PC-3 (cell line): ENCODE measurements at regions not wholly inside any gene's neighbourhood (a gene's known extent, or its start where the extent isn't known, plus 50 kb on each side); places are given as distances from the start of the nearest gene placed in this dataset.

ENCODE experiments used
- EZH2phosphoT487 ChIP-seq: fragments of 300-600 bp; sonication (generic); IDR thresholded peaks from 2 replicates; pipeline ENCODE4 v1.6.1; 2018; ENCODE audit warnings: mild to moderate bottlenecking, antibody characterized with exemption, low read length, borderline replicate concordance
- TF ChIP-seq, protein P1 (sequence below): fragments of 300-600 bp; sonication (generic); conservative IDR thresholded peaks from 2 replicates; pipeline ENCODE4 v1.5.1; 2017; ENCODE audit warnings: antibody characterized with exemption, low read depth, mild to moderate bottlenecking, low read length

DNA sequence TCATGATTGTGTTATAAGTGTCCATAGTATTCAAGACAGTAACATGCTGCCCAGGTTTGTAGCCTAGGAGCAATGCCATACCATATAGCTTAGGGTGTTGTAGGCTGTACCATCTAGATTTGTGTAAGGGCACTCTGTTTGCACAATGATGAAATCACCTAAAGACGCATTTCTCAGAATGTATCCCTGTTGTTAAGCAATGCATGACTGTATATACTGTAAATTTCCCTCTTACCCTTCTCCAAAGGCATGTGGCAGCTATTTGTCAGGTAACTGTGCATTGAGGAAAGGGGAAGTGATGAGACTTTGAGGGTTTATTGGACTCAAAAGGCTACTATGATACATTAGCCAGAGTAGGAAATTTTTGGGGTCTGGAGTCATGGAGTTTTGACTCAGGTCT is 180.8 kb downstream of the VAPA start:
- TF ChIP-seq, protein P1, sequence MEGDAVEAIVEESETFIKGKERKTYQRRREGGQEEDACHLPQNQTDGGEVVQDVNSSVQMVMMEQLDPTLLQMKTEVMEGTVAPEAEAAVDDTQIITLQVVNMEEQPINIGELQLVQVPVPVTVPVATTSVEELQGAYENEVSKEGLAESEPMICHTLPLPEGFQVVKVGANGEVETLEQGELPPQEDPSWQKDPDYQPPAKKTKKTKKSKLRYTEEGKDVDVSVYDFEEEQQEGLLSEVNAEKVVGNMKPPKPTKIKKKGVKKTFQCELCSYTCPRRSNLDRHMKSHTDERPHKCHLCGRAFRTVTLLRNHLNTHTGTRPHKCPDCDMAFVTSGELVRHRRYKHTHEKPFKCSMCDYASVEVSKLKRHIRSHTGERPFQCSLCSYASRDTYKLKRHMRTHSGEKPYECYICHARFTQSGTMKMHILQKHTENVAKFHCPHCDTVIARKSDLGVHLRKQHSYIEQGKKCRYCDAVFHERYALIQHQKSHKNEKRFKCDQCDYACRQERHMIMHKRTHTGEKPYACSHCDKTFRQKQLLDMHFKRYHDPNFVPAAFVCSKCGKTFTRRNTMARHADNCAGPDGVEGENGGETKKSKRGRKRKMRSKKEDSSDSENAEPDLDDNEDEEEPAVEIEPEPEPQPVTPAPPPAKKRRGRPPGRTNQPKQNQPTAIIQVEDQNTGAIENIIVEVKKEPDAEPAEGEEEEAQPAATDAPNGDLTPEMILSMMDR: no peak
- no peak for TF ChIP-seq EZH2phosphoT487
